GM12878 (cell line): ENCODE measurements at regions not wholly inside any gene's neighbourhood (a gene's known extent, or its start where the extent isn't known, plus 50 kb on each side); places are given as distances from the start of the nearest gene placed in this dataset.

Experiments
- ATAC-seq: fragments of 200-7000 bp; cut with Tn5 transposase; 3 replicates; pipeline ENCODE4 v1.9.1; 2020; ENCODE audit warnings: mild to moderate bottlenecking, moderate library complexity
- BruUV-seq: library from RNA; stranded (reverse); fragments of 400-500 nt; replicated peaks from 2 replicates; lab custom pipeline; 2021; lab: Mats Ljungman, UMichigan
- CTCF ChIA-PET: fragments of 300-600 bp; sonication (Branson Sonifier 250); formaldehyde crosslinking; extraction: SDS; loops from one replicate; lab custom pipeline; 2021; ENCODE audit warnings: inconsistent platforms; lab: Yijun Ruan, JAX
- POLR2A ChIA-PET: fragments of 350-600 bp; formaldehyde crosslinking; extraction: SDS; loops from one replicate; lab custom pipeline; 2021; ENCODE audit warnings: inconsistent platforms; lab: Charles Lee
- RAD21 ChIA-PET: fragments of 300-600 bp; sonication (Branson Sonifier 250); formaldehyde crosslinking; loops from one replicate; lab custom pipeline; 2023; ENCODE audit warnings: antibody characterized with exemption; ENCODE audit not compliant: unreplicated experiment; lab: Charles Lee
- SMC1A ChIA-PET: fragments of 300-600 bp; sonication (Branson Sonifier 250); formaldehyde crosslinking; loops from one replicate; lab custom pipeline; 2023; ENCODE audit not compliant: unreplicated experiment, uncharacterized antibody; lab: Charles Lee
- DNase-seq: peaks from one replicate; pipeline ENCODE4 v3.0.0-alpha.2; 2011; ENCODE audit warnings: low read depth, low spot score
- FAIRE-seq: peaks from 3 replicates; lab custom pipeline; 2011; peaks lifted over from hg19 to GRCh38; lab: Jason Lieb, UNC
- H2AFZ ChIP-seq: 2 replicates; pipeline ENCODE4 v1.6.0; 2011; ENCODE audit warnings: low read depth, low read length, control low read depth; ENCODE audit not compliant: control insufficient read depth
- H3K27ac ChIP-seq: 2 replicates; pipeline ENCODE4 v1.5.1; 2011; ENCODE audit warnings: control low read depth; ENCODE audit not compliant: control insufficient read depth, insufficient read depth
- H3K27me3 ChIP-seq, 2 experiments: replicated peaks in 1 of 2; 2 replicates each; pipeline versions ENCODE4 v1.6.0 to v1.6.1; 2011; ENCODE audit warnings: low read length in 1 of 2; ENCODE audit not compliant: control insufficient read depth in 2 of 2, insufficient read depth in 2 of 2
- H3K36me3 ChIP-seq, 2 experiments: 2 replicates each; pipeline ENCODE4 v1.5.1; 2011; ENCODE audit warnings: low read length in 1 of 2; ENCODE audit not compliant: control insufficient read depth in 2 of 2, insufficient read depth in 2 of 2
- H3K4me1 ChIP-seq: 2 replicates; pipeline ENCODE4 v1.6.1; 2011; ENCODE audit warnings: mild to moderate bottlenecking, low read length, moderate library complexity, mixed read lengths; ENCODE audit not compliant: control insufficient read depth, insufficient read depth
- H3K4me2 ChIP-seq: 2 replicates; pipeline ENCODE4 v1.6.0; 2011; ENCODE audit warnings: control low read depth; ENCODE audit not compliant: control insufficient read depth, insufficient read depth
- H3K4me3 ChIP-seq: fragments of 200-600 bp; sonication (generic); 2 replicates; pipeline ENCODE4 v1.5.1; 2016
- H3K79me2 ChIP-seq: 2 replicates; pipeline ENCODE4 v1.6.0; 2011; ENCODE audit warnings: low read length; ENCODE audit not compliant: control insufficient read depth, insufficient read depth
- H3K9ac ChIP-seq: 2 replicates; pipeline ENCODE4 v1.8.0; 2011; ENCODE audit warnings: low read length, control low read depth, mixed read lengths; ENCODE audit not compliant: control insufficient read depth, insufficient read depth
- H3K9me3 ChIP-seq: replicated peaks from 3 replicates; pipeline ENCODE4 v1.5.1; 2011; ENCODE audit warnings: mild to moderate bottlenecking, low read length; ENCODE audit not compliant: control insufficient read depth, insufficient read depth
- H4K20me1 ChIP-seq: 2 replicates; pipeline ENCODE4 v1.6.0; 2011; ENCODE audit not compliant: control insufficient read depth, insufficient read depth
- DPF2 ChIP-seq: fragments of 450-650 bp; IDR thresholded peaks from 2 replicates; pipeline ENCODE4 v1.6.1; 2017; ENCODE audit warnings: mild to moderate bottlenecking
- ESRRA ChIP-seq: IDR thresholded peaks from 2 replicates; pipeline ENCODE4 v1.6.1; 2012; ENCODE audit warnings: mild to moderate bottlenecking, low read length, improper control_type of control experiment
- HDAC6 ChIP-seq: fragments of 200-600 bp; sonication (generic); IDR thresholded peaks from one replicate; pipeline ENCODE4 v1.8.0; 2017; ENCODE audit warnings: antibody characterized with exemption; ENCODE audit not compliant: unreplicated experiment
- IRF4 ChIP-seq: IDR thresholded peaks from 2 replicates; pipeline ENCODE4 v1.6.1; 2011; ENCODE audit warnings: low read depth, low read length
- JUND ChIP-seq: IDR thresholded peaks from 2 replicates; pipeline ENCODE4 v1.6.1; 2012; ENCODE audit warnings: low read depth, mild to moderate bottlenecking, low read length, improper control_type of control experiment, moderate library complexity
- KDM1A ChIP-seq: fragments of 200-600 bp; sonication (generic); IDR thresholded peaks from 2 replicates; pipeline ENCODE4 v1.6.1; 2016; ENCODE audit warnings: borderline replicate concordance
- MTA2 ChIP-seq: fragments of 450-650 bp; IDR thresholded peaks from 2 replicates; pipeline ENCODE4 v1.6.1; 2016; ENCODE audit warnings: low read depth, mild to moderate bottlenecking, moderate library complexity
- MYB ChIP-seq: fragments of 150-350 bp; IDR thresholded peaks from 2 replicates; pipeline ENCODE4 v1.6.1; 2014; ENCODE audit warnings: mild to moderate bottlenecking, low read depth, low read length, borderline replicate concordance
- NRF1 ChIP-seq: conservative IDR thresholded peaks from 2 replicates; pipeline ENCODE4 v1.6.1; 2011; ENCODE audit warnings: mild to moderate bottlenecking, low read depth, low read length, improper control_type of control experiment
- SMARCA5 ChIP-seq: fragments of 450-650 bp; IDR thresholded peaks from 2 replicates; pipeline ENCODE4 v1.6.1; 2017; ENCODE audit warnings: mild to moderate bottlenecking
- TBL1XR1 ChIP-seq: IDR thresholded peaks from 2 replicates; pipeline ENCODE4 v1.6.1; 2012; ENCODE audit warnings: low read depth, low read length, improper control_type of control experiment
- ZNF217 ChIP-seq: fragments of 450-650 bp; IDR thresholded peaks from 2 replicates; pipeline ENCODE4 v1.6.1; 2017; ENCODE audit warnings: antibody characterized with exemption, mild to moderate bottlenecking
- ZSCAN29 ChIP-seq: fragments of 450-650 bp; IDR thresholded peaks from 2 replicates; pipeline ENCODE4 v1.6.1; 2017; ENCODE audit warnings: mild to moderate bottlenecking, moderate library complexity
- in situ Hi-C: fragments of 300-500 bp; cut with MboI; formaldehyde crosslinking; loops from 9 replicates; pipeline ENCODE4 v1.14.3; 2018; ENCODE audit warnings: mixed read lengths
- intact Hi-C: fragments of 100-400 bp; cut with micrococcal nuclease; formaldehyde crosslinking; loops from one replicate; pipeline ENCODE4 v1.14.2; 2022; ENCODE audit not compliant: unreplicated experiment

DNA sequence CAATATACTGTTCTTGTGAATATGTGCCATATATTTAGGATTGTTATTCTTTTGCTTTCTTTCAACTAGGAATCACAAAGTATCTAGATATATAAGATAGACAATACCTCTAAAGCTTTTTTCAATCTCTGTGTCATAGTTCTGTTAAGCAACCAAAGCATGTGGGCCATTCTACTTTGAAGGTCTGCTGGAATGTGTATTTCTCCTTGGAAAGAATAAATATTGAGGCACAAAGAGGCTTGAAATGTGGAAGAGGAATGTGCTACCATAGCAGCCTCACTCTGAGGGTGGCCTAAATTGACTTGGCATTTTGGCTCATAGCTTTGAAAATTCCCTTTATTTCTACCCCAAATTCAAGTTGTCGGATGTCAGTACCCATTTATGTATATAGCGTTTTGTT, 488.5 kb upstream of the MAN1A1 start (continued):
- TF ChIP-seq NRF1 (no peak), TBL1XR1 (no peak)

DNA sequence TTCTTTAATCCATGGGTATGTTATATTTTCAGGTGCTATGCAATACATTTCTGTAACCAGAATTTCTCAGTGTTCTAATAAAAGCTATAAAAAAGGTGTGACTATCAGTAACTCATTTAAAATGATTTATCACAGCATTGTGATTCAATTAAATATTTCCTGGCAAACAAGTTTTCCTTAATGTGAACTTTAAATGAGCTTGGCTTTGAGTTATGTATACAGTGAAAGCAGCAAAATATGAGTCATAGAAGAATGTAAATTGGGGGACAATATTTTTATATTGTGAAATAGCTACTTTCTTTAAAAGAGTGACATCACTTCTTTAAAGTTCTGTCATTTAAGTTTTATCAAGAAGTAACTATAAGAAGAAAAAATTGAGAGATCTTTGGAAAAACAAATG, 484.9 kb upstream of the MAN1A1 start:
- SMC1A ChIA-PET: interaction anchor here (0.9 to 2.0 kb wide), 2 partner anchors 13 to 16 kb away, joined by 3 to 6 read pairs; no protein-coding TSS in a partner anchor
- Histone ChIP-seq H3K4me3 (no peak overlapping the region), H4K20me1 (no peaks in the 10 kb centered on the region), H3K27me3 (no peaks in the 10 kb centered on the region), H3K4me2 (no peak overlapping the region), H3K9me3 (no peaks in the 10 kb centered on the region), H3K27ac (no peak overlapping the region), H3K79me2 (no peaks in the 10 kb centered on the region), H3K36me3 (no peaks in the 10 kb centered on the region), H3K4me1 (no peaks in the 10 kb centered on the region), H2AFZ (no peak overlapping the region), H3K9ac (no peak overlapping the region)
- no TSS peak for BruUV-seq
- CTCF ChIA-PET: no interaction called here
- DNase-seq: no peak
- FAIRE-seq: no peak
- TF ChIP-seq SMARCA5 (no peak), HDAC6 (no peak), KDM1A (no peak), ZNF217 (no peak), MTA2 (no peak), DPF2 (no peak), ESRRA (no peak), JUND (no peak), MYB (no peak), ZSCAN29 (no peak), IRF4 (no peak)
- RAD21 ChIA-PET: no interaction called here
- no peak for ATAC-seq
- POLR2A ChIA-PET: no interaction called here
- intact Hi-C loops: no loop called here
- in situ Hi-C loops: no loop called here
